Endothelial cell of umbilical vein (primary cell): ENCODE measurements at regions not wholly inside any gene's neighbourhood (a gene's known extent, or its start where the extent isn't known, plus 50 kb on each side); places are given as distances from the start of the nearest gene placed in this dataset.

Experiments used
- BruUV-seq: library from RNA; stranded (reverse); fragments of 400-500 nt; replicated peaks from 2 replicates; lab custom pipeline; 2021; lab: Mats Ljungman, UMichigan
- CTCF ChIA-PET: fragments of 300-600, 350-600 bp; sonication (Branson Sonifier 250); formaldehyde crosslinking; loops from one replicate; lab custom pipeline; 2021; ENCODE audit warnings: antibody characterized with exemption, inconsistent platforms; lab: Charles Lee
- POLR2A ChIA-PET: fragments of 300-600, 350-600 bp; sonication (Branson Sonifier 250); formaldehyde crosslinking; loops from one replicate; lab custom pipeline; 2021; ENCODE audit warnings: antibody characterized with exemption, inconsistent platforms; lab: Charles Lee
- DNase-seq: peaks from one replicate; pipeline ENCODE4 v3.0.0-alpha.2; 2011; ENCODE audit warnings: low read depth, low spot score
- FAIRE-seq: peaks from 2 replicates; lab custom pipeline; 2011; peaks lifted over from hg19 to GRCh38; lab: Jason Lieb, UNC
- H2AFZ ChIP-seq: 2 replicates; pipeline ENCODE4 v1.6.0; 2012; ENCODE audit warnings: low read depth, low read length, control low read depth, inconsistent platforms
- H3K27ac ChIP-seq: 2 replicates; pipeline ENCODE4 v1.5.1; 2011; ENCODE audit warnings: low read depth, mild to moderate bottlenecking, control low read depth, low read length, moderate library complexity; ENCODE audit not compliant: insufficient read depth
- H3K27me3 ChIP-seq, 2 experiments: 2 replicates each; pipeline versions ENCODE4 v1.6.0 to v1.6.1; 2011; ENCODE audit warnings: low read length in 2 of 2, mixed read lengths in 1 of 2; ENCODE audit not compliant: control insufficient read depth in 2 of 2, insufficient read depth in 2 of 2
- H3K36me3 ChIP-seq, 2 experiments: 2 replicates in 1 of 2; 3 replicates in 1 of 2; pipeline ENCODE4 v1.5.1; 2011; ENCODE audit warnings: low read length in 2 of 2, mild to moderate bottlenecking in 1 of 2, moderate library complexity in 1 of 2; ENCODE audit not compliant: control insufficient read depth in 2 of 2, insufficient read depth in 2 of 2; ENCODE audit errors: extremely low read depth in 1 of 2
- H3K4me1 ChIP-seq: 3 replicates; pipeline ENCODE4 v1.5.1; 2011; ENCODE audit warnings: mild to moderate bottlenecking, low read length; ENCODE audit not compliant: control insufficient read depth, insufficient read depth; ENCODE audit errors: extremely low read depth
- H3K4me2 ChIP-seq: 2 replicates; pipeline ENCODE4 v1.6.1; 2011; ENCODE audit warnings: low read length, control low read depth, mixed read lengths; ENCODE audit not compliant: insufficient read depth
- H3K4me3 ChIP-seq, 3 experiments: fragments of 200-600 bp in 1 of 3; sonication (generic), shearing (Covaris generic) in 1 of 3; replicated peaks in 1 of 3; 2 replicates each; pipeline ENCODE4 v1.5.1; 2011 to 2016; ENCODE audit warnings: control low read depth in 3 of 3, low read length in 3 of 3, mild to moderate bottlenecking in 2 of 3, inconsistent platforms in 1 of 3, low read depth in 1 of 3, moderate library complexity in 1 of 3; ENCODE audit not compliant: insufficient read depth in 1 of 3
- H3K79me2 ChIP-seq: 2 replicates; pipeline ENCODE4 v1.6.0; 2012; ENCODE audit warnings: low read length, inconsistent platforms; ENCODE audit not compliant: control insufficient read depth, insufficient read depth
- H3K9ac ChIP-seq: replicated peaks from 2 replicates; pipeline ENCODE3; 2011; ENCODE audit warnings: low read length, control low read depth; ENCODE audit not compliant: insufficient read depth; ENCODE audit errors: extremely low read depth
- H3K9me1 ChIP-seq: replicated peaks from 3 replicates; pipeline ENCODE4 v1.6.0; 2011; ENCODE audit warnings: mild to moderate bottlenecking, low read length; ENCODE audit not compliant: control insufficient read depth, insufficient read depth; ENCODE audit errors: extremely low read depth
- H3K9me3 ChIP-seq: replicated peaks from 2 replicates; pipeline ENCODE4 v1.5.1; 2012; ENCODE audit warnings: low read length, inconsistent platforms; ENCODE audit not compliant: control insufficient read depth, insufficient read depth
- H4K20me1 ChIP-seq: replicated peaks from 2 replicates; pipeline ENCODE3; 2011; ENCODE audit warnings: mild to moderate bottlenecking, low read length; ENCODE audit not compliant: control insufficient read depth, insufficient read depth; ENCODE audit errors: extremely low read depth
- EZH2 ChIP-seq: IDR thresholded peaks from 2 replicates; pipeline ENCODE4 v1.6.1; 2012; ENCODE audit warnings: borderline replicate concordance, low read depth, mild to moderate bottlenecking, moderate library complexity, low read length, inconsistent platforms; ENCODE audit not compliant: severe bottlenecking
- FOS ChIP-seq: IDR thresholded peaks from 2 replicates; pipeline ENCODE4 v1.6.1; 2011; ENCODE audit warnings: mild to moderate bottlenecking, low read length, moderate library complexity, borderline replicate concordance; ENCODE audit not compliant: insufficient read depth
- GATA2 ChIP-seq: IDR thresholded peaks from 2 replicates; pipeline ENCODE4 v1.7.0; 2011; ENCODE audit warnings: low read depth, mild to moderate bottlenecking, moderate library complexity, mixed read lengths, low read length; ENCODE audit not compliant: insufficient read length, insufficient read depth
- JUN ChIP-seq: IDR thresholded peaks from 2 replicates; pipeline ENCODE4 v1.6.1; 2011; ENCODE audit warnings: borderline replicate concordance, low read depth; ENCODE audit not compliant: insufficient read length, insufficient read depth
- MYC ChIP-seq: IDR thresholded peaks from one replicate; pipeline ENCODE4 v1.6.1; 2011; ENCODE audit warnings: mild to moderate bottlenecking, low read depth, low read length
- POLR2A ChIP-seq: IDR thresholded peaks from 2 replicates; pipeline ENCODE4 v1.6.1; 2012; ENCODE audit warnings: low read depth, mild to moderate bottlenecking, control low read depth, low read length
- POLR2AphosphoS5 ChIP-seq: IDR thresholded peaks from 2 replicates; pipeline ENCODE4 v1.6.1; 2012; ENCODE audit warnings: low read depth, mild to moderate bottlenecking, control low read depth, low read length, moderate library complexity; ENCODE audit not compliant: insufficient read depth
- dilution Hi-C: fragments of 300-500 bp; cut with MboI; formaldehyde crosslinking; loops from one replicate; pipeline ENCODE4 v1.15.0; 2019; ENCODE audit warnings: low sequenced_read_pairs; ENCODE audit not compliant: extremely low pct_ligation_motif_present
- intact Hi-C: fragments of 100-400 bp; cut with micrococcal nuclease; formaldehyde crosslinking; loops from one replicate; pipeline ENCODE4 v1.10.0; 2022
- TF ChIP-seq, protein P1 (sequence below): IDR thresholded peaks from 2 replicates; pipeline ENCODE4 v1.6.1; 2011; ENCODE audit not compliant: insufficient read depth, insufficient read length
- TF ChIP-seq, protein P2 (sequence below), 2 donors: IDR thresholded peaks; 1 replicate in 1 of 2; 2 replicates in 1 of 2; pipeline ENCODE4 v1.5.1; 2011; ENCODE audit warnings: low read length in 2 of 2, mild to moderate bottlenecking in 2 of 2, moderate library complexity in 2 of 2, control low read depth in 1 of 2, inconsistent platforms in 1 of 2, low read depth in 1 of 2; ENCODE audit not compliant: insufficient read depth in 1 of 2; ENCODE audit errors: extremely low read depth in 1 of 2

DNA sequence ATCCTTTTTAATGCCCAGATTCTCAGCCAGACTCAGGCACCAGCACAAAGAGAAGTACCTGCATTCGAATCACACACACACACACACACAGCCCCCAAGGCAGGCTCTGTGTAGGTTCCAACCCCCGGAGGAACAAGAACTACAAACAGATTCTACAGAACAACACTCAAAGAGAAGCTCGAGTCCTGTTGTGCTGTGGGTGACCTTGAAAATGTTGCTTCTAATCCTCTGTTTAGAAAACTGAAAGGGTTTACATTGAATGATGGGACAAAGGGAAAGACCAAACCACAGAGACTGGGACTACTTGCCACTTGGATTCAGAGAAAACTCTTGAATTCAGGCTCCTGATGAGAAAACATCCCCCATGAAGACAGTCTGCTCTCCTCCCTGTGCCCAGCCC, 568.8 kb upstream of the C16orf82 start:
- H3K79me2 ChIP-seq, result no peaks in the 10 kb centered on the region

DNA sequence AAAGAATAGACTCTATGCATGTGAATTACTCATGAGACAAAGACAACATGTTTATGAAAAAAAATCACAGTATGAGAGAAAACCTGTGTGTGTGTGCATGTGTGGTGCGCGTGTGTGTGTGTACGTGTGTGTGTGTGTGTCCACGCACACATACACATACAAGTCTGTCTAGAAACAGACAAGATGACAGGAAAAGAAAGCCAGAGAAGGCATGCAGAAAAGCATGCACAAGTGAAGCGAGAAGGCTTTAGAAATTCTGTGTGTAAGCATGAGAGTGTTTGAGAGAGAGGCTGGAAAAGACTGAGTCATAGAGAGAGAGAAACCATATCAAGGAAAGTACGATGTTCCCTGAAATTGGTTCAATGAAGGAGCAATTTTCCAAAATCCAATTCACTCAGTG, 566.4 kb upstream of the C16orf82 start:
- Histone ChIP-seq H3K27me3 (no peaks in the 10 kb centered on the region), H4K20me1 (no peaks in the 10 kb centered on the region), H3K79me2 (no peaks in the 10 kb centered on the region), H3K4me1 (no peaks in the 10 kb centered on the region), H3K36me3 (no peaks in the 10 kb centered on the region), H2AFZ (no peak overlapping the region), H3K9me3 (peaks cover 2% of the 10 kb centered on the region), H3K4me3 (no peak overlapping the region), H3K4me2 (no peak overlapping the region), H3K27ac (no peak overlapping the region), H3K9me1 (no peaks in the 10 kb centered on the region), H3K9ac (no peak overlapping the region)
- CTCF ChIA-PET, result no interaction called here
- POLR2A ChIA-PET, result no interaction called here
- no TSS peak for BruUV-seq
- FAIRE-seq, result no peak
- DNase-seq, result no peak
- no peak for TF ChIP-seq POLR2A
- TF ChIP-seq, protein P1, sequence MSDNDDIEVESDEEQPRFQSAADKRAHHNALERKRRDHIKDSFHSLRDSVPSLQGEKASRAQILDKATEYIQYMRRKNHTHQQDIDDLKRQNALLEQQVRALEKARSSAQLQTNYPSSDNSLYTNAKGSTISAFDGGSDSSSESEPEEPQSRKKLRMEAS, result no peak
- TF ChIP-seq GATA2, result no peak
- TF ChIP-seq MYC, result no peak
- TF ChIP-seq, protein P2, sequence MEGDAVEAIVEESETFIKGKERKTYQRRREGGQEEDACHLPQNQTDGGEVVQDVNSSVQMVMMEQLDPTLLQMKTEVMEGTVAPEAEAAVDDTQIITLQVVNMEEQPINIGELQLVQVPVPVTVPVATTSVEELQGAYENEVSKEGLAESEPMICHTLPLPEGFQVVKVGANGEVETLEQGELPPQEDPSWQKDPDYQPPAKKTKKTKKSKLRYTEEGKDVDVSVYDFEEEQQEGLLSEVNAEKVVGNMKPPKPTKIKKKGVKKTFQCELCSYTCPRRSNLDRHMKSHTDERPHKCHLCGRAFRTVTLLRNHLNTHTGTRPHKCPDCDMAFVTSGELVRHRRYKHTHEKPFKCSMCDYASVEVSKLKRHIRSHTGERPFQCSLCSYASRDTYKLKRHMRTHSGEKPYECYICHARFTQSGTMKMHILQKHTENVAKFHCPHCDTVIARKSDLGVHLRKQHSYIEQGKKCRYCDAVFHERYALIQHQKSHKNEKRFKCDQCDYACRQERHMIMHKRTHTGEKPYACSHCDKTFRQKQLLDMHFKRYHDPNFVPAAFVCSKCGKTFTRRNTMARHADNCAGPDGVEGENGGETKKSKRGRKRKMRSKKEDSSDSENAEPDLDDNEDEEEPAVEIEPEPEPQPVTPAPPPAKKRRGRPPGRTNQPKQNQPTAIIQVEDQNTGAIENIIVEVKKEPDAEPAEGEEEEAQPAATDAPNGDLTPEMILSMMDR (IDR thresholded peaks at IDR 0.05; ENCODE audit: extremely low read depth in 1 of 2, insufficient read depth in 1 of 2, low read depth in 1 of 2, low read length in 2 of 2), result no peak
- TF ChIP-seq POLR2AphosphoS5, result no peak
- TF ChIP-seq FOS, result no peak
- TF ChIP-seq JUN, result no peak
- TF ChIP-seq EZH2, result no peak
- dilution Hi-C loops, result no loop called here
- intact Hi-C loops, result no loop called here

More for the DNA sequence above, 568.8 kb upstream of the C16orf82 start:
- DNase-seq (no peak), FAIRE-seq (no peak)
- dilution Hi-C loops, result no loop called here
- no peaks in the 10 kb centered on the region for H3K4me1 ChIP-seq
- H3K27ac ChIP-seq, result no peak overlapping the region
- H3K4me2 ChIP-seq, result no peak overlapping the region
- TF ChIP-seq POLR2AphosphoS5, result no peak
- no peak for TF ChIP-seq EZH2
- ChIA-PET POLR2A (no interaction called here), CTCF (no interaction called here)
- BruUV-seq, result no TSS peak
- peaks cover 2% of the 10 kb centered on the region for H3K9me3 ChIP-seq
- H3K9me1 ChIP-seq, result no peaks in the 10 kb centered on the region
- no peak overlapping the region for H3K9ac ChIP-seq
- H3K4me3 ChIP-seq, result no peak overlapping the region
- H3K36me3 ChIP-seq, result no peaks in the 10 kb centered on the region
- H4K20me1 ChIP-seq, result no peaks in the 10 kb centered on the region
- H3K27me3 ChIP-seq, result no peaks in the 10 kb centered on the region
- intact Hi-C loops, result no loop called here
- H2AFZ ChIP-seq, result no peak overlapping the region
